WTC11 (cell line): ENCODE measurements at regions not wholly inside any gene's neighbourhood (a gene's known extent, or its start where the extent isn't known, plus 50 kb on each side); places are given as distances from the start of the nearest gene placed in this dataset.

Source experiments
- ATF1 ChIP-seq: sonication (generic); formaldehyde crosslinking; IDR thresholded peaks from 2 replicates; pipeline ENCODE4 v1.8.1; 2023; ENCODE audit warnings: mild to moderate bottlenecking, moderate library complexity, missing genetic modification reagents
- ZNF263 ChIP-seq: sonication (generic); formaldehyde crosslinking; IDR thresholded peaks from 2 replicates; pipeline ENCODE4 v1.8.1; 2022; ENCODE audit warnings: low read depth, mild to moderate bottlenecking, moderate library complexity, missing genetic modification reagents

DNA sequence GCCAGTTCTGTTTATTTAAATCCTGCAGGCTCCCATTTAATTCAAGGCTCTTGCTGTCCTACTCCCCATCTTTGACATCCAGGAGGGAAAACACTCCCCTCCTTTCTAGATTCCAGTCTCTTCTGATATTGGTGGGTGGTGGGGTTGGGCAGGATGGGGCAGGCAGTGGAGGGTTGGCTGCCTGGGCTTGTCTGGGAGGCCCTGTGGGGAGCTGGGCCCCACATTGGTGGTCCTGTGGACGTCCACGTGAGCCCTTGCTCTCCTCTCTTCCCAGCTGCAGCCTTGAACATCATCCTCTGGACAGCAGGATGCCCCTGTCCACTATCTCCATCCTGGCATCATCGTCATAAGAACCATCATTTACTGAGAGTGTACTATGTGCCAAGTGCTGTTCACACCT, 108.9 kb upstream of the PCBD1 start:
- TF ChIP-seq ATF1 (no peak), ZNF263 (no peak)
